ENCODE measurements at regions not wholly inside any gene's neighbourhood (a gene's known extent, or its start where the extent isn't known, plus 50 kb on each side); places are given as distances from the start of the nearest gene placed in this dataset.

DNA sequence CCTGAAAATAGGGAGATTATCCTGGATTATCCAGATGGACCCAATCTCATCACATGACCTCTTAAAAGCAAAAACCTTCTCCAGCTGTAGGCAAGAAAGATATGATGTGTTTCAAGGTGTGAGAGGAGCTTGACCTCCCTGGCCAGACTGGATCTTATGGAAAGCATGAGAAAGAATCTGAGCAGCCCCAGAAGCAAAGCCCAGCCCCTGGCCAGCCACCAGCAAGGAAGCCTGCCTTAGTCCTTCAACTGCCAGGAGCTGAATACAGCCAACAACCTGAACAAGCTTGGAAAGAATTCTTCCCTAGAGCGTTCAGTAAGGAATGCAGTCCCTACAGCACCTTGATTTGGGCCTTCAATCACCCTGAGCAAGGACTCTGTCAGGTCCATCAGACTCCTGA, 375.0 kb upstream of the CHRM3 start:
- TF ChIP-seq, protein P1, sequence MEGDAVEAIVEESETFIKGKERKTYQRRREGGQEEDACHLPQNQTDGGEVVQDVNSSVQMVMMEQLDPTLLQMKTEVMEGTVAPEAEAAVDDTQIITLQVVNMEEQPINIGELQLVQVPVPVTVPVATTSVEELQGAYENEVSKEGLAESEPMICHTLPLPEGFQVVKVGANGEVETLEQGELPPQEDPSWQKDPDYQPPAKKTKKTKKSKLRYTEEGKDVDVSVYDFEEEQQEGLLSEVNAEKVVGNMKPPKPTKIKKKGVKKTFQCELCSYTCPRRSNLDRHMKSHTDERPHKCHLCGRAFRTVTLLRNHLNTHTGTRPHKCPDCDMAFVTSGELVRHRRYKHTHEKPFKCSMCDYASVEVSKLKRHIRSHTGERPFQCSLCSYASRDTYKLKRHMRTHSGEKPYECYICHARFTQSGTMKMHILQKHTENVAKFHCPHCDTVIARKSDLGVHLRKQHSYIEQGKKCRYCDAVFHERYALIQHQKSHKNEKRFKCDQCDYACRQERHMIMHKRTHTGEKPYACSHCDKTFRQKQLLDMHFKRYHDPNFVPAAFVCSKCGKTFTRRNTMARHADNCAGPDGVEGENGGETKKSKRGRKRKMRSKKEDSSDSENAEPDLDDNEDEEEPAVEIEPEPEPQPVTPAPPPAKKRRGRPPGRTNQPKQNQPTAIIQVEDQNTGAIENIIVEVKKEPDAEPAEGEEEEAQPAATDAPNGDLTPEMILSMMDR (IDR thresholded peaks at IDR 0.05) = no peak
- no peak for TF ChIP-seq POLR2A (IDR thresholded peaks at IDR 0.05)
- TF ChIP-seq EP300 (IDR thresholded peaks at IDR 0.05) = no peak
- no peak for TF ChIP-seq POLR2AphosphoS5 (IDR thresholded peaks at IDR 0.05)

Measured in upper lobe of left lung (tissue), 4 donors.